HG03025 (cell line): ENCODE measurements at regions not wholly inside any gene's neighbourhood (a gene's known extent, or its start where the extent isn't known, plus 50 kb on each side); places are given as distances from the start of the nearest gene placed in this dataset.

ENCODE experiments used
- ATAC-seq: cut with Tn5 transposase; IDR thresholded peaks from one replicate; pipeline ENCODE4 v1.9.1; 2021; ENCODE audit warnings: mild to moderate bottlenecking, moderate library complexity; ENCODE audit not compliant: unreplicated experiment, low FRiP score

- ATAC-seq, result no peak
Measured at GRCh38 chr16:59405802-59406201, 671.7 kb upstream of the GOT2 start.

GRCh38 chr16:59404509-59404908, 670.4 kb upstream of the GOT2 start:
- no peak for ATAC-seq

GRCh38 chr16:59400830-59401229, 666.7 kb upstream of the GOT2 start:
- ATAC-seq, result no peak

GRCh38 chr16:59397638-59398037, 663.5 kb upstream of the GOT2 start:
- ATAC-seq, result no peak

- no peak for ATAC-seq
Measured at GRCh38 chr16:59394526-59394925, 660.4 kb upstream of the GOT2 start.

- ATAC-seq, result no peak
Measured at GRCh38 chr16:59392911-59393310, 658.8 kb upstream of the GOT2 start.

GRCh38 chr16:59391617-59392364, 657.7 kb upstream of the GOT2 start:
- no peak for ATAC-seq

- ATAC-seq, result no peak
Measured at GRCh38 chr16:59385959-59386358, 651.8 kb upstream of the GOT2 start.

- ATAC-seq, result no peak
Measured at GRCh38 chr16:59385491-59385890, 651.4 kb upstream of the GOT2 start.

- no peak for ATAC-seq
Measured at GRCh38 chr16:59373632-59374031, 639.5 kb upstream of the GOT2 start.

- ATAC-seq, result no peak
Measured at GRCh38 chr16:59370717-59371116, 636.6 kb upstream of the GOT2 start.

GRCh38 chr16:59369523-59369922, 635.4 kb upstream of the GOT2 start:
- no peak for ATAC-seq

GRCh38 chr16:59368586-59368985, 634.5 kb upstream of the GOT2 start:
- ATAC-seq, result no peak

- ATAC-seq, result no peak
Measured at GRCh38 chr16:59356709-59357108, 622.6 kb upstream of the GOT2 start.

GRCh38 chr16:59356144-59356543, 622.0 kb upstream of the GOT2 start:
- no peak for ATAC-seq

GRCh38 chr16:59355704-59356103, 621.6 kb upstream of the GOT2 start:
- ATAC-seq, result no peak

GRCh38 chr16:59351305-59351903, 617.3 kb upstream of the GOT2 start:
- no peak for ATAC-seq

GRCh38 chr16:59350670-59351069, 616.6 kb upstream of the GOT2 start:
- ATAC-seq, result no peak

- no peak for ATAC-seq
Measured at GRCh38 chr16:59342669-59343068, 608.6 kb upstream of the GOT2 start.

GRCh38 chr16:59341368-59341767, 607.3 kb upstream of the GOT2 start:
- no peak for ATAC-seq

GRCh38 chr16:59339871-59340270, 605.8 kb upstream of the GOT2 start:
- no peak for ATAC-seq

- no peak for ATAC-seq
Measured at GRCh38 chr16:59336136-59336695, 602.1 kb upstream of the GOT2 start.
